H54 (cell line): ENCODE measurements at regions not wholly inside any gene's neighbourhood (a gene's known extent, or its start where the extent isn't known, plus 50 kb on each side); places are given as distances from the start of the nearest gene placed in this dataset.

Experiments
- DNase-seq: peaks from one replicate; pipeline ENCODE4 v3.0.0; 2011; ENCODE audit warnings: low spot score, mixed read lengths; ENCODE audit not compliant: insufficient read length
- FAIRE-seq: peaks from 3 replicates; lab custom pipeline; 2011; peaks lifted over from hg19 to GRCh38; lab: Jason Lieb, UNC
- POLR2A ChIP-seq: IDR thresholded peaks from 2 replicates; pipeline ENCODE4 v1.6.1; 2011; ENCODE audit warnings: low read depth, mild to moderate bottlenecking, low read length

DNA sequence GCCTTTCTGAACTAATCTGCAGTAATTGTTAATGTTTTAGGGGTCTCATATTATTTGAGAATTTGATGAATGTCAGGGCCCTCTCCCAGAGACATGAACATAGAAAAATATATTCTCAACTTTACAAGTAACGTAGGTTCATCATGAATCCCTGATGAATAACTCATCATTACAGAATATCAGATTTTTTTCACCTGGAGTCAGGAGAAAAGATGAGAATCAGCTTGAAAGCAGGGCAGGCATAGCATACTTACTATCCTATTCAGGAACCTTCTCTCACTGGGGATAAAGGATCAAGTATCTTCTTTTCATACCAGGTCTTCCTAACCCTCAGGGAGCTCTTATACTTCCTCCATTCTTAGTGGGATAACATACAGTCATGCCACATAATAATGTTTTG lies 552.6 kb upstream of the TBL1XR1 start:
- FAIRE-seq (no peak), DNase-seq (no peak)
- no peak for TF ChIP-seq POLR2A

DNA sequence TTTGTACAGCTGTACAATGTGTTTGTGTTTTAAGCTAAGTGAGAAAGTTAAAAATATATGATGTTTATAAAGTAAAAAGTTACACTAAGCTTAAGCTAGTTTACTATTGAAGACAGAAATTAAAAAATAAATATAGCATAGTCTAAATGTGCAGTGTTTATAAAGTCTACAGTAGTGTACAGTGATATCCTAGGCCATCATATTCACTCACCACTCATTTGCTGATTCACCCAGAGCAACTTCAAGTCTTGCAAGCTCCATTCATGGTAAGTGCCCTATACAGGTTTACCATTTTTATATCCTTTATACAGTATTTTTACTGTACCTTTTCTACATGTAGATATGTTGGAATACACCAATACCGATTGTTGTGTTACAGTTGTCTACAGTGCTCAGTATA lies 553.2 kb upstream of the TBL1XR1 start:
- no peak for DNase-seq
- FAIRE-seq = no peak
- TF ChIP-seq POLR2A = no peak

DNA sequence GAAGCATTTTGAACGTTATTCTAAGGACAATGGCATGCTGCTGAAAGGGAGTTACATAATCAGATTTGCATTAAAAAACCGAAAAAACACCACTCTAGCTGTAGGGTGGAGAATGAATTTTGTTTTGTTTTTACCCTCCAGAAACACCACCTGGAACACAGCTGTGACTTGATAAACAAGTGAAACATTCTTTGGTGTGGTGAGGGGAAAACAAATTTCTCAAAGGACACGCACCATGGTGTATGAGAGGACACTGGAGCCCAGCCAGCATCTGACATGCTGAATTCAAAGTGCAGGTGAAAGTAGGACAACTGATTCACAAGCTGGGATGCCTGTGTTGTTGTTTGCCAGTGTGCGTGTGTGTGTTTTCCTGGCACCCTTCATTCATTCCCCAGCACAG lies 554.5 kb upstream of the TBL1XR1 start:
- DNase-seq = no peak
- FAIRE-seq = no peak
- no peak for TF ChIP-seq POLR2A

DNA sequence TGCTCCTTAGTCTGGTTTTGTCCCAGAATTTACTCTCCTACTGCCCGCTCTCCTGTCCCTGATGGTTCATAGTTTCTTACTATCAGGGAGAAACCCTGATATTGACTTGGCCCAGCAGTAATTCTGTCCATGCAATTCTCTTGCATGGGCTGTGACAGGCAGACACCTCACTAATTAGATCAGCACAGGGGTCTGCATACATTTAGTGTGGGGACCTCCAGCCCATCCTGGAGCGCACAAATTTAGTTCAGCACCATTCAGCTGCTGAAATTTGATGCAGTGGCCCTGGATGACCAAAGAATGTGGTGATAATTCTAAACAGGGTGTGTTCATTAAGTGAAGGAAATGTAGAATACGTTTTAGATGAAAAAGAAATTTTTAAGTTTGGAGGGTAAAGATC lies 555.5 kb upstream of the TBL1XR1 start:
- FAIRE-seq (no peak), DNase-seq (no peak)
- TF ChIP-seq POLR2A = no peak

DNA sequence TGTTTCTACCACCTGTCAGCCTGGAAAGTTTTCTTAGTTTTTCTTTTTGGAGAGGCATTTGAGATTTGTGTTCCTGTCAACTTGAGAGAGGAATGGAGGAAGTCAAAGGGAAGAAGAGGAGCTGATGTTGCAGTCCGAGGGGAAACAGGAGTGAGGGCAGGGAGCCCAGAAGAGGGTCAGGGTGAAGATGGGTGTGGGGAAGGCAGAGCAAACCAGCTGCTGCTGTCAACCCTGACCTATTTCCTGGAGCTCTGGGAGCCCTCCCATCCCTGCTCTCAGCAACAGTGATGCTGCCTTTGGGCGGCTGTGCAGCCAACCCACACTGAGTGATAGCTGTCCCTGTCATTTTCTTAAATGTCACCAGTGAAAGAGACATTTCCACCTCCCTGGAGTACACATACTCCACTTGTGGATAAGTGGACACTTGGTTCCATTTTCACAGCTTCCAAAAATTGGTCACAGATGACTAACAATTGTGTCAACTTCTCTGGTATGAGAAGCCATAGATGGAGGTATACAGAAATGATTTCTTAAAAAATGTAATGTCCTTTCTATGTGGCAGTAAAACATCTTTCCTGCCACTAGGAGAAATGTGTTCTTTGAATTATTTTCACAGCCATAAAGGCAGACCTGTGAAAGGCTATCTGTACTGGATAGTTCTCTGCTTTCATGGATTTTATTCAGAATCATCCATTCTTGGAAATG lies 556.3 kb upstream of the TBL1XR1 start:
- FAIRE-seq = no peak
- no peak for TF ChIP-seq POLR2A
- no peak for DNase-seq

DNA sequence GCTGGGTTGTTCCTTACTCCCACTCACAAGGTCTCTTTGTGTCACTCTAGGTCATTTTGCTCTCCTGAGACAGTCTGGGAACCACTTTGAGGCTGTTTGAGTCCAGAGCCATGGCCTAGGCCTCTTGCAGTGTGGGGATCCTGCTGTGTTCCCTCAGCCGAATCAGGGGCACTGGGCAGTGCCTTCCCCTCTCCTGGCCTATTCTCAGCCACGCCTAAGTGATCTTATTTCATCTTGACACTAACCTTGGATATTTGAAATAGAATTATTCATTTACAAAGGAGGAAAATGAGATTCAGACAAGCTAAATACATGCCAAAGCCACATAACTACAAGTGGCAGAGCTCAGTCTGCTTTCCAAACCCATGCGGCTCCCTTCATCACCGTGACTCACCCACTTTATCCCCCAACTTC lies 557.2 kb upstream of the TBL1XR1 start:
- DNase-seq = no peak
- FAIRE-seq = no peak
- no peak for TF ChIP-seq POLR2A

DNA sequence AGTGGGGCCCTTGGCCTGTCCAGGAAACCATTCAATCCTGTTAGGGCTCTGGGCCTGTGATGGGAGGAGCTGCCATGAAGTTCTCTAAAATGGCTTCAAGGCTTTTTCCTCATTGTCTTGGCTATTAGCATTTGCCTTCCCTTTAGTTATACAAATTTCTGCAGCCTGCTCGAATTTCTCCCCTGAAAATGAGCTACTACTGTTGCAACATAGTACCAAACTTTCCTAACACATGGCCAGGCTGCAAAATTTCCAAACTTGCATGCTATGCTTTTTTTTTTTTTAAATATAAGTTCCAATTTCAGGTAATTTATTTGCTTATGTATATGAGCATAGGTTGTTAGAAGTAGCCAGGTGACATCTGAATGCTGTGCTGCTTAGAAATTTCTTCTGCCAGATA lies 560.8 kb upstream of the TBL1XR1 start:
- no peak for FAIRE-seq
- TF ChIP-seq POLR2A = no peak
- no peak for DNase-seq

DNA sequence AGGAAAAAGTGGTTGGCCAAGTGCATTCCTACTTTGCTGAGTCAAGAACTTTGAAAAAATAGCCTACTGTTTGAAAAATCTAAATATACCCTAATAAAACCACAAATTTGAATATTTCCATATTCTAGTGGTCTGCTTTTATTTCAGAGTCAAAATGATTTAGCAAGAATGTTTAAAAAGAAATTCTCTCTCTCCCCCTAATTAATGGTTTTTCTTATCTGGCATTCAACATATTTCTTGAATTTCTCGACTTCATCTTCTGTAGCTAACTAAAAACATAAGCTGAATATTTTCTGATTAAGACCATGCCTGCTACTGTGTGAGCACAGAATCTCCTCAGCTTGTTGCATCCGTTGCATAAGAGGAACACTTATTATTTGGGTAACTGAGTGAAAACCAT lies 563.5 kb upstream of the TBL1XR1 start:
- no peak for TF ChIP-seq POLR2A
- FAIRE-seq (no peak), DNase-seq (no peak)

DNA sequence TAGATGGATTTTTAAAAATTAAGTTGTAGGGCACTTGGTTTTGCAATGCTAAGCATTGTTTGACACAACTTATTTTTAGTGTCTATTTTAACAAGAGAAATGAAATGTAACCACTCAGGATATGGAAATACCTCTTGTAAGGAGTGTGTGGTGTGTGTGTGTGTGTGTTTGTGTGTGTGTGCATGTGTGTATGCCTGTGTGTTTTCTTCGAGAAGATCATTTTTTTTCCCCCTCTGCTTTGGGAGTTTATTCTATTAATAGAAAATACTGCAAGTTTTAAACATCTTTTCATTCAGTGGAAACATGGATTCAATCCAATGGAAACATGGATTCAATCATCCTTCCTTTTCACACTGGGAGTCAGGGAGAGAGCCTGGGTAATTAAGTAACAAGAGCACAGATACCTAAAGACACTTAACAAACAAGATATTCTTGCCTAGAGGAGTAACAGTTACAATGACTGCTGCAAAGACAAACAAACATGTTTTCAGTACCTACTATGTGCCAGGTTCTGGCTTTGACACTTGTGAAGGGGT lies 567.2 kb upstream of the TBL1XR1 start:
- TF ChIP-seq POLR2A = no peak
- FAIRE-seq (no peak), DNase-seq (no peak)

DNA sequence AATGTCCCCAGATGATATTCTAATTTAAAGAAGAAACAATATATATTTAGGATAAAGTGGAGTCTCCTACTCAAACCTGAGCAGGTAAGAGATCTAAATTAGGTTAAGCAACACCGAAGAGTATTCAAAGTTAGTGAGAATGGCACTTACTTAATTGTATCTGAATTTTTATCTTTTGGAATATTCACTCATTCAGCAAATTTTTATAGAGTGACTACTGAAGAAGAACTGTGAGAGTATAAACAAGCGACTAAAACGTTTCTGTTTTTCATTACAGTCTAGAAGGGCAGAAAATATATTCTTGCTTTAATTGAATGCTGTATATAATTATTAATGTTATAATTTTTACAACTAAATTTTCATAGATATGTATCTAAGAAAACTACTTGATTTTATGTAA lies 567.7 kb upstream of the TBL1XR1 start:
- FAIRE-seq = no peak
- no peak for DNase-seq
- no peak for TF ChIP-seq POLR2A

DNA sequence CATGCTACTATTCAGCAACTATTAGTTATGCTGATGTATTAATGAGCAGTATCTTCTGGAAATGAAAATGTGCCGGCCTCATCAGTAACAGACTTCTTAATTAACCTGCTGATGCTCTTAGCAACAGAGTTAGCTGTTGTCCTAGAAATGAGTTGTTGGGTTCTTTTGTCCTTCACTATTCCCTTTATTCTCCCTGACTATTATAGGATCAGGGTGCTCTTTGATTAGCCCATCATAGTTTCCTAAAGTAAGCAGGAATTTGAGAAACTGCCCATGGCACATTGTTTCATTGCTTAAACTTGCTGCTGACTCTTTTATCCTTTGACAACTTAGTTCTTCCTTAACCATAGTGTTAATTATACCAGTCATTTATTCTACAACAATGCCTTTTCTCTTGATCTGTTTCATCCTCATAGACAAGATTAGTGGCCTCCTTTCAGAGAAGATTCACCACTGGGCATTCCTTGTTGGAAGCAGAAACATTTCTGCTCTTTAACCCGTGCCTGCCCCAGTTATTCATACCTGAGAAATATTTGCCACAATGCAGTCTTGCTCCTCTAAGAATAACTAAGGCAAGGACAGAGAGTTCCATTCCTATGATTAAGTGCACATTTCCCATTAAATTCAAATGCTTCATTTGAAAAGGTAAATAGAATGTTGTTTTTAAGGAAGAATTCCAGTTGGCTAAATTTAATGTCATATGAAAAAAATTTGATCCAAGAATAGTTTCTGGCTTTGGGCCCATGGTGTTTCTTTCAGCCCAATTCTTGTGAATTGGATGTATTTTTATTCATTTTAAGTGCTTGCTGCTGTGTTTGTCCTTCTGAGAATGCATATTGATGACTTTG lies 573.3 kb upstream of the TBL1XR1 start:
- TF ChIP-seq POLR2A = no peak
- DNase-seq (no peak), FAIRE-seq (peak; percentile 74)

DNA sequence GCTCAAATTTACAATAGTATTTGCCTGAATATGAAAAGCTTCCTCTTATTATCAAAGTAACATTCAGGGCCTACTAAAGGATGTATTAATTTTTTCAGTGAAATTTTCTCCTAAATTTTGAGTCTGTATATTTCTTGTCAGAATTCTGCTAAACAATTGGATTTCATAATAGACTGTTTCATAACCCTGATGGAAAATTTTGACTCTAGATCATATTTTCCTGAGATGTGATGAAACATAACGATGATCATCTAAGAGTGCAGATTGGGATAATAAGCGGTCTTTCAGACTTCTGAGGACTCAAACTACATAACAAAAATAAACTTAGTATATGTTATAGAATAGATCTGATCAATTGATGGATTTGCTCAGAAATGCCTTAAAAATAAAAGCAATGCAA lies 574.5 kb upstream of the TBL1XR1 start:
- TF ChIP-seq POLR2A = no peak
- no peak for FAIRE-seq
- DNase-seq = no peak

DNA sequence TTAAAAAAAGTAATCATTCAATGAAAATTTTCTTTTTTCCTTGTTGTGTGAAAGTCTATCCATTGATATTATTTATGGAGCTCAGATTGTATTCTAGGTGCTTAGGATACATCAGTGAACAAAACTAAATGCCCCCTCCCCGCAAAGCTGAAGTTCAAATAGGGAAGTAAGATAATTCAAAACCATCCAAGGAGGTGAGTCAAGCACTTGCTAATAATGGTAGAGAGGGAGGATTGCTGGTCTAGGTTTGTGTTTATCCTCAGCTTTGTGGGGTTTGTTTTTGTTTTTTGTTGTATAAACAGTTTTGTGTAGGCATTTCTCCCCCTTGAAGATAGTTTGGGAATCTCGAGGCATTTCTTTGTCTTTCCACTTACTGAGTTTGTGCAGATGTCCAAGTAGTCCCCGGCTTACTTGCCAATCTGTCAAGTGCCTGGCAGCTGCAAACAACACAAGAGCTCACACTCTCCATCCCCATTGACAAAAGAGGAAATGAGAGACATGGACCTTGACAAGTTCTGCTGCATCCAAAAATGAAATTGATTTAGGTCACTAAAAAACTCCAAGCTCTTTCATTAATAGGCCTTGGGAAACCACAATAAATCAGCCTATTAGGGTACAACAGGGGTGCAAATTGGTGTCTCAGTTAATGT lies 575.8 kb upstream of the TBL1XR1 start:
- DNase-seq = no peak
- no peak for FAIRE-seq
- TF ChIP-seq POLR2A = no peak

DNA sequence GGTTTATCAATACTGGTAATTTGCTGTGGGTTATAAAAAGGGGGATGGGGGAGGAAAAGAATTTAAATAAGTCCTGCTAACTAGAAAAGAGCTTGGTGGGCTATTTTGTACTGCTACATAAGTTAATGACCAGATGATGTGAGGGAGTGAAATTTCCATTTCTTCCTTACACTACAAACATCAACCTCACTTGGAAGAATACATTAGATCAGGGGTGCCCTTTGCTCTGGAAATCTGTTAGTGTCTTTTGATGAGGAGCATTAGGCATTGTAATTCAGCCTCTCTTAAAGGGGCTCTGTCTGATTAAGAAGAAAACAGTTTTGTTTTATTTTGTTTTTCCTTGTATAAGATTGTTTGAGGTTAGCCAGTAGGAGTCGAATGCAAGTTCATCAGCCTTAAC lies 576.4 kb upstream of the TBL1XR1 start:
- DNase-seq (no peak), FAIRE-seq (no peak)
- TF ChIP-seq POLR2A = no peak
